ENCODE measurements at regions not wholly inside any gene's neighbourhood (a gene's known extent, or its start where the extent isn't known, plus 50 kb on each side); places are given as distances from the start of the nearest gene placed in this dataset.

DNA sequence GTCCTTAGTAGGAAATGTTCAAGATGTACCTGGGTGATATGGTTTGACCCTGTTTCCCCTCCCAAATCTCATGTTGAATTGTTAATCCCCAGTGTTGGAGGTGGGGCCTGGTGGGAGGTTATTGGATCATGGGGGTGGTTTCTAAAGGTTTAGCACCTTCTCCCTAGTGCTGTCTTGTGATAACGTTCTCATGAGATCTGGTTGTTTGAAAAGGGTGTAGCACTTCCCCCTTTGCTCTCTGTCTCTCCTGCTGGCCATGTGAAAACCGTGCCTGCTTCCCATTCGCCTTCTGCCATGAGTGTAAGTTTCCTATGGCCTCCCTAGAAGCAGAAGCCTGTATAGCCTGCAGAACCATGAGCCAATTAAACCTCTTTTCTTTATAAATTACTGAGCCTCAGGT, 353.0 kb upstream of the SFSWAP start:
- TF ChIP-seq, protein P1, sequence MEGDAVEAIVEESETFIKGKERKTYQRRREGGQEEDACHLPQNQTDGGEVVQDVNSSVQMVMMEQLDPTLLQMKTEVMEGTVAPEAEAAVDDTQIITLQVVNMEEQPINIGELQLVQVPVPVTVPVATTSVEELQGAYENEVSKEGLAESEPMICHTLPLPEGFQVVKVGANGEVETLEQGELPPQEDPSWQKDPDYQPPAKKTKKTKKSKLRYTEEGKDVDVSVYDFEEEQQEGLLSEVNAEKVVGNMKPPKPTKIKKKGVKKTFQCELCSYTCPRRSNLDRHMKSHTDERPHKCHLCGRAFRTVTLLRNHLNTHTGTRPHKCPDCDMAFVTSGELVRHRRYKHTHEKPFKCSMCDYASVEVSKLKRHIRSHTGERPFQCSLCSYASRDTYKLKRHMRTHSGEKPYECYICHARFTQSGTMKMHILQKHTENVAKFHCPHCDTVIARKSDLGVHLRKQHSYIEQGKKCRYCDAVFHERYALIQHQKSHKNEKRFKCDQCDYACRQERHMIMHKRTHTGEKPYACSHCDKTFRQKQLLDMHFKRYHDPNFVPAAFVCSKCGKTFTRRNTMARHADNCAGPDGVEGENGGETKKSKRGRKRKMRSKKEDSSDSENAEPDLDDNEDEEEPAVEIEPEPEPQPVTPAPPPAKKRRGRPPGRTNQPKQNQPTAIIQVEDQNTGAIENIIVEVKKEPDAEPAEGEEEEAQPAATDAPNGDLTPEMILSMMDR (conservative IDR thresholded peaks at IDR 0.05; ENCODE audit: low read length) = no peak
- no peak overlapping the region for H3K4me3 ChIP-seq (ENCODE audit: low read length)
- no peak for DNase-seq (ENCODE audit: low read depth)

DNA sequence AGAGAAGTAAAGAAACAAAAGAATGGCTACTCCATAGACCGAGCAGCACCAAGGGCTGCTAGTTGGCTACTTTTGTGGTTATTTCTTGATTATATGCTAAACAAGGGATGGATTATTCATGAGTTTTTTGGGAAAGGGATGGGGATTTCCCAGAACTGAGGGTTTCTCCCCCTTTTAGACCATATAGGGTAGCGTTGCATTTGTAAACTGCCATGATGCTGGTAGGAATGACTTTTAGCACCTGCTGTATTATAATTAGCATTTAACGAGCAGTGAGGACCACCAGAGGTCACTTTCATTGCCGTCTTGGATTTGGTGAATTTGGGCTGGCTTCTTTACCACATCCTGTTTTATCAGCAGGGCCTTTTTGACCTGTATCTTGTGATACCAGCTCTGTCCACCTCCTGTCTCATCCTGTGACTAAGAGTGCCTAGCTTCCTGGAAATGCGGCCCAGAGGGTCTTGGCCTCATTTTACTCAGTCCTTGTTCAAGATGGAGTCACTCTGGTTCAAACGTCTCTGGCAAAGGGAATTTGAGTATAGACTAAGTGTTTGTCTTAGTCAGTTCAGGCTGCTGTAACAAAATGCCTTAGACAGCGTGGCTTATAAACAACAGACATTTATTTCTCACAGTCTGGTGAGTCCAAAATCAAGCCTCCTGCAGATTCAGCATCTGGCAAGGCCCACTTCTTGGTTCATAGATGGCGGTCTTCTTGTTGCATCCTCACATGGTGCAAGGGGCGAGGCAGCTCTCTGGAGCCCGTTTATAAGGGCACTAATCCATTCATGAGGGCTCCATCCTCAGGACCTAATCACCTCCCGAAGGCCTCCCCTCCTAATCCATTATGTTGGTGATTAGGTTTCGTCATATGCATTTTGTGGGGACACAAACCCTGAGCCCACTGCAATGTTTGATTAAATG, 348.3 kb upstream of the SFSWAP start:
- no peak for DNase-seq (ENCODE audit: low read depth)
- TF ChIP-seq, protein P1 (conservative IDR thresholded peaks at IDR 0.05; ENCODE audit: low read length) = no peak

DNA sequence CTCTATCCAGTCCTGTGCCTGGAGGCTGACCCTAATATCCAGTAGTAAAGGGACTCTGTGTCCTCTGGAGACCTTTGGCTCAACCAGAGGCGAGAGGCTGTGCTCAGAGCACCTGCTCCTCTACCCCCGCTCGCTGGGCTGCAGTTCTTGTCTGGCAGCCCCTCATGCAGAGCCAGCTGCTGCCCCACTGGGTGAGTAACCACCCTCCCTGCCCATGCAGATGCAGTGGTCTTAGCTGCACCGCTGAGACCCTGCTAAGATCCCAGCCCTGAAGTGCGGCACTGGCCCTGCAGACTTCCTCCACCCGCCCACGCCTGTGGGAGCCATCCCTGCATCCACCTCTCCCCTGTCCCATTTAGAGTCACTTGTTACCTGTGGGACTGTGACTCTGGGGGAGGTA, 347.5 kb upstream of the SFSWAP start:
- no peak for DNase-seq (ENCODE audit: low read depth)
- no peak overlapping the region for H3K4me3 ChIP-seq (ENCODE audit: low read length)
- TF ChIP-seq, protein P1 (conservative IDR thresholded peaks at IDR 0.05; ENCODE audit: low read length) = no peak

More for the DNA sequence above, 348.3 kb upstream of the SFSWAP start:
- no peak overlapping the region for H3K4me3 ChIP-seq (ENCODE audit: low read length)

DNA sequence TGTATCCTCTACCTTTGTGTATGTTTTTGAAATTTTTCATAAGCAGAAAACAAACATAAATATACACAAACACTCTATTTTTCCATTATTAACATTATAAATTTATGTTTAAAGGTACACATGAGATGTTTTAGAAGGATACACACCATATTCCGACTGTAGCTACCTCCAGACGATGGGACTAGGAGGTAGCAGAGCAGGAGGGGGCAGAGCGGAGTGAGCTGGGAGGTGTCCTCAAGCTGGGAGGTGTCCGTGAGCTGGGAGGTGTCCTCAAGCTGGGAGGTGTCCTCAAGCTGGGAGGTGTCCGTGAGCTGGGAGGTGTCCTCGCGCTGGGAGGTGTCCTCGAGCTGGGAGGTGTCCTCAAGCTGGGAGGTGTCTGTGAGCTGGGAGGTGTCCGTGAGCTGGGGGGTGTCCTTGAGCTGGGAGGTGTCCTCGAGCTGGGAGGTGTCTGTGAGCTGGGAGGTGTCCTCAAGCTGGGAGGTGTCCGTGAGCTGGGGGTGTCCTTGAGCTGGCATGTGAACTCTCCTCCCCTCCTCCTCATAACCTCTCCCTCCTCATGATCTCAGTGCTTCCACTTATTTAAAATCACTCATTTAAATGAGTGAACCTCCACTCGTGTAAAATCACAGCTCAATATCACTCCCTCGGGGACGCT, 346.9 kb upstream of the SFSWAP start:
- H3K4me3 ChIP-seq (ENCODE audit: low read length) = no peak overlapping the region
- TF ChIP-seq, protein P1 (conservative IDR thresholded peaks at IDR 0.05; ENCODE audit: low read length) = no peak
- DNase-seq (ENCODE audit: low read depth) = no peak

DNA sequence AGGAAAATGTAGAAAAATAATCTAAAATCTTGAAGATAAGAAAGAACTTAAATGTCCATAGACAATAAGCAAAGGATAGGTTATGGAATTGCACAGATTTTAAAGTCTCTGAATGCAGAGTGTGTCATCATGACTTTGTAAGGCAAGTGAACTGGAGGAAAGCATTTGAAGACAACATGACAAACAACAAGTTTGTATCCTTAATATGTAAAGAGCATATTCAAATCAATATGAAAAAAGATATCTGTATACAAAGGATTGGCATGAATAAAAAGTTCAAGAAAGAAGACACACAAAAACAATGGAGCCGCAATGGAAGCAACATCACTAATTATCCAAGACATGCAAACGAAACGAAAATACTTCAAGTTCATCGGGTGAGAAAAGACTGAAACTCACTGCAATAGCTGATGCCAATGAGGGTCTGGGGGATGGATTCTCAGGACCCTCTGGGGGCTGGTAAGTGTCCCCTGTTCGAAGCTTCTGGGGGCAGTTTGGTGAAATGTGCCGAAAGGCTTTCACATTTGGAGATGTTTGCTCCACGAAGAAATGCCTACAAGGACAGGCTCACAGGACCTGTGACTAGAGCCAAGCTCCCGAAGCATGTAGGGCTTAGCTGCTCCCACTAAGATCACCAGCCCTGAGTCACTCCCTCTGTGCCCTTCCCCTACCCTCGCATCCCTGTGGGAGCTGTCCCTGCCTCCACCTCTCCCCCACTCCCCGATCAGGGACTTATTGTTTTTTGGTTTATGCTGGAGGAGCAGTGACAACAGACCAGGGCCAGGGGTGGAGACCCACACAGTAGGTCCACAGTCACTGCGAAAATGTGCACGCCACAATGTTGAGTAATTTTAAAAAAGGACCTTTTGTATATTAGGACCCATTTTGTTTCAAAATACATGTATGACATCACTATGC, 345.7 kb upstream of the SFSWAP start:
- TF ChIP-seq, protein P1 (conservative IDR thresholded peaks at IDR 0.05; ENCODE audit: low read length) = no peak
- DNase-seq (ENCODE audit: low read depth) = no peak
- H3K4me3 ChIP-seq (ENCODE audit: low read length) = no peak overlapping the region

DNA sequence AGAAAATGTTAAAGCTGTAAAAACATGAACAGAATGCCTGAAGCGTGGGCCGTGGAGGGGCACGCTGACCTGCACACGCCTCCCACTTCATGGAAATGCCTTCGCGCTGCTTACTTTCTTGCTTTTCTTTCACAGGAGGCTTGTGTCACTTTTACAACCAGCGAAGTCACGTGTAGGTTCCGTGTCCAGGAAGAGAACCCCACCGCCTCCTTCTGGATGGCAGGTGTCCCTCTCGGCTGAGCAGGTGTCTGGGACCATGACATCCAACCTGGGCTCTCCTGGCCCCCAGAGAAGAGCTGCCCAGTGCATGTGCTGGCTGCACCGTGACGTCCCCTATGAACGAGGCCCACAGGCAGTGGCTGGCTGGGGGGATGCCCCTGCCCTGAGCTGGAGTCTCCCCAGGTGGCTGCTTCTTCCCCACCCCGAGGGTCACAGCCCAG, 345.0 kb upstream of the SFSWAP start:
- TF ChIP-seq, protein P1 (conservative IDR thresholded peaks at IDR 0.05; ENCODE audit: low read length) = no peak
- H3K4me3 ChIP-seq (ENCODE audit: low read length) = no peak overlapping the region
- DNase-seq (ENCODE audit: low read depth) = no peak

All from AG10803 (cell line).